Naive thymus-derived CD4-positive, alpha-beta T cell (primary cell): ENCODE measurements at regions not wholly inside any gene's neighbourhood (a gene's known extent, or its start where the extent isn't known, plus 50 kb on each side); places are given as distances from the start of the nearest gene placed in this dataset.

ENCODE experiments used
- ATAC-seq: fragments of 150-1000 bp; cut with Tn5 transposase; 2 replicates; pipeline ENCODE4 v1.10.0; 2021; ENCODE audit warnings: mild to moderate bottlenecking, moderate library complexity
- CTCF ChIA-PET: fragments of 350-600 bp; sonication (Branson Sonifier 250); formaldehyde crosslinking; loops from one replicate; lab custom pipeline; 2021; ENCODE audit warnings: antibody characterized with exemption; lab: Charles Lee
- POLR2A ChIA-PET: fragments of 350-600 bp; sonication (Branson Sonifier 250); formaldehyde crosslinking; loops from one replicate; lab custom pipeline; 2021; ENCODE audit warnings: antibody characterized with exemption, inconsistent platforms; lab: Charles Lee
- DNase-seq, 9 donors: peaks; one replicate each; pipeline versions ENCODE4 v3.0.0 to v3.0.0-alpha.2; 2020 to 2022; ENCODE audit warnings: mixed read lengths in 1 of 9
- H3K27ac ChIP-seq: one replicate; pipeline ENCODE4 v1.7.0; 2013; ENCODE audit warnings: mild to moderate bottlenecking, low read depth, low read length, moderate library complexity
- H3K27me3 ChIP-seq, 2 donors: one replicate each; pipeline ENCODE4 v1.7.0; 2013; ENCODE audit warnings: low read length in 2 of 2, mild to moderate bottlenecking in 2 of 2, moderate library complexity in 2 of 2; ENCODE audit not compliant: control insufficient read depth in 2 of 2, insufficient read depth in 2 of 2
- H3K36me3 ChIP-seq, 3 experiments: 1 replicate in 2 of 3; 2 replicates in 1 of 3; pipeline ENCODE4 v1.7.0; 2013; ENCODE audit warnings: low read length in 3 of 3, mild to moderate bottlenecking in 3 of 3, moderate library complexity in 1 of 3; ENCODE audit not compliant: insufficient read depth in 3 of 3, control insufficient read depth in 2 of 3
- H3K4me1 ChIP-seq, 2 donors: one replicate each; pipeline ENCODE4 v1.7.0; 2013; ENCODE audit warnings: low read length in 2 of 2, mild to moderate bottlenecking in 2 of 2, moderate library complexity in 1 of 2; ENCODE audit not compliant: control insufficient read depth in 2 of 2, insufficient read depth in 2 of 2
- H3K4me3 ChIP-seq: 2 replicates; pipeline ENCODE4 v1.7.0; 2013; ENCODE audit warnings: mild to moderate bottlenecking, low read length
- H3K9me3 ChIP-seq, 3 experiments: 1 replicate in 2 of 3; 2 replicates in 1 of 3; pipeline ENCODE4 v1.7.0; 2013; ENCODE audit warnings: low read length in 3 of 3; ENCODE audit not compliant: control insufficient read depth in 2 of 3
- H3K27ac Mint-ChIP-seq, 9 donors: one replicate each; pipeline ENCODE4 v1.8.0; 2020 to 2022; ENCODE audit warnings: mixed read lengths in 9 of 9, mild to moderate bottlenecking in 8 of 9, moderate library complexity in 5 of 9, inconsistent platforms in 2 of 9
- H3K27me3 Mint-ChIP-seq, 5 donors: one replicate each; pipeline ENCODE4 v1.8.0; 2021 to 2022; ENCODE audit warnings: mixed read lengths in 5 of 5, mild to moderate bottlenecking in 1 of 5
- H3K36me3 Mint-ChIP-seq, 5 donors: one replicate each; pipeline ENCODE4 v1.8.0; 2020 to 2022; ENCODE audit warnings: mixed read lengths in 5 of 5, mild to moderate bottlenecking in 3 of 5, inconsistent platforms in 1 of 5
- H3K4me1 Mint-ChIP-seq, 7 donors: one replicate each; pipeline ENCODE4 v1.8.0; 2020 to 2022; ENCODE audit warnings: mixed read lengths in 7 of 7, mild to moderate bottlenecking in 3 of 7, inconsistent platforms in 1 of 7
- H3K4me3 Mint-ChIP-seq, 10 donors: one replicate each; pipeline ENCODE4 v1.8.0; 2020 to 2022; ENCODE audit warnings: mild to moderate bottlenecking in 10 of 10, mixed read lengths in 10 of 10, moderate library complexity in 6 of 10, inconsistent platforms in 2 of 10
- H3K9me3 Mint-ChIP-seq, 11 donors: one replicate each; pipeline ENCODE4 v1.8.0; 2020 to 2022; ENCODE audit warnings: mixed read lengths in 11 of 11, mild to moderate bottlenecking in 4 of 11, inconsistent platforms in 1 of 11, moderate library complexity in 1 of 11
- intact Hi-C, 2 donors: fragments of 100-400 bp; cut with micrococcal nuclease; formaldehyde crosslinking; loops; one replicate each; pipeline ENCODE4 v1.15.1; 2023

DNA sequence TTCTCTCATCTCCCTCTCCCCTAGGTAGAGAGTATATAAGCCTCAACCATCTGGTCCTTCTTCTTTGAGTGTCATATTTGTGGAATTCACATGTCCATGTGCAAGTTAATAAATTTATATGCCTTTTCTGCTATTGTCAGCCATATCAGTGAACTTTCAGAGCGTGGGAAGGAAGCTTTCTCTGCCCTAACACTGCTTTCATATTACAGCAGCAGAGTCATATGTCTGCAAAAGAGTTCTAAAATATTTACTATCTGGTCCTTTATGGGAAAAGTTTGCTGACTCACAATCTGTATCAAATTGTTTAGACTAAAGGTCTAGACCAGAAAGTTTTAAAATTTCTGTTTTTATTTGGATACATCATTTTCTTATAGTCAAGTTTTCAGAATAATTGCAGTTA lies 669.0 kb downstream of the LRRC70 start:
- Mint-ChIP-seq H3K27ac (no peak overlapping the region), H3K27me3 (no peaks in the 10 kb centered on the region), H3K4me1 (no peaks in the 10 kb centered on the region), H3K36me3 (no peaks in the 10 kb centered on the region), H3K9me3 (peaks cover 0 to 6% (median 3%) of the 10 kb centered on the region in 11 donors), H3K4me3 (no peak overlapping the region)
- no peak overlapping the region for H3K27ac ChIP-seq
- no peak for ATAC-seq
- intact Hi-C loops: no loop called here
- no peaks in the 10 kb centered on the region for H3K9me3 ChIP-seq
- H3K4me3 ChIP-seq: no peak overlapping the region
- H3K4me1 ChIP-seq: no peaks in the 10 kb centered on the region
- no peak for DNase-seq
- ChIA-PET CTCF (no interaction called here), POLR2A (no interaction called here)
- no peaks in the 10 kb centered on the region for H3K27me3 ChIP-seq
- H3K36me3 ChIP-seq: no peaks in the 10 kb centered on the region

DNA sequence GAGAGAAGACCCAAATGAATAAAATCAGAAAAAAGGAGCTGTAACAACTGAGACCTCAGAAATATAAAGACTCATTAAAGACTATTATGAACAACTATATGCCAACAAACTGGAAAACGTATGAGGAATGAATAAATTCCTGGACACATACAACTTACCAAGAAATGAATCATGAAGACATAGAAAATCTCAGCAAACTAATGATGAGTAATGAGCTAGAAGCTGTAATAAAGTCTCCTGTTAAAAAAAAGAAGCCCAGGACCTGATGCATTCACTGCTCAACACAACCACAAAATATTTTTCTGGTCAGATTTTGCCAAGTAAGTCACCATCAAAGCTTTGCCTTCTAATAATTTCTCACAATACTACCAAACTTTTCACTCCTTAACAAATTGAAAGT lies 666.7 kb downstream of the LRRC70 start:
- no peaks in the 10 kb centered on the region for H3K27me3 ChIP-seq
- Mint-ChIP-seq H3K36me3 (no peaks in the 10 kb centered on the region), H3K27ac (no peak overlapping the region), H3K4me3 (no peak overlapping the region), H3K4me1 (no peaks in the 10 kb centered on the region), H3K27me3 (no peaks in the 10 kb centered on the region), H3K9me3 (peaks cover 0 to 9% (median 3%) of the 10 kb centered on the region in 11 donors)
- H3K27ac ChIP-seq: no peak overlapping the region
- intact Hi-C loops: no loop called here
- no peaks in the 10 kb centered on the region for H3K4me1 ChIP-seq
- ChIA-PET CTCF (no interaction called here), POLR2A (no interaction called here)
- ATAC-seq (no peak), DNase-seq (no peak)
- no peaks in the 10 kb centered on the region for H3K36me3 ChIP-seq
- no peaks in the 10 kb centered on the region for H3K9me3 ChIP-seq
- H3K4me3 ChIP-seq: no peak overlapping the region

DNA sequence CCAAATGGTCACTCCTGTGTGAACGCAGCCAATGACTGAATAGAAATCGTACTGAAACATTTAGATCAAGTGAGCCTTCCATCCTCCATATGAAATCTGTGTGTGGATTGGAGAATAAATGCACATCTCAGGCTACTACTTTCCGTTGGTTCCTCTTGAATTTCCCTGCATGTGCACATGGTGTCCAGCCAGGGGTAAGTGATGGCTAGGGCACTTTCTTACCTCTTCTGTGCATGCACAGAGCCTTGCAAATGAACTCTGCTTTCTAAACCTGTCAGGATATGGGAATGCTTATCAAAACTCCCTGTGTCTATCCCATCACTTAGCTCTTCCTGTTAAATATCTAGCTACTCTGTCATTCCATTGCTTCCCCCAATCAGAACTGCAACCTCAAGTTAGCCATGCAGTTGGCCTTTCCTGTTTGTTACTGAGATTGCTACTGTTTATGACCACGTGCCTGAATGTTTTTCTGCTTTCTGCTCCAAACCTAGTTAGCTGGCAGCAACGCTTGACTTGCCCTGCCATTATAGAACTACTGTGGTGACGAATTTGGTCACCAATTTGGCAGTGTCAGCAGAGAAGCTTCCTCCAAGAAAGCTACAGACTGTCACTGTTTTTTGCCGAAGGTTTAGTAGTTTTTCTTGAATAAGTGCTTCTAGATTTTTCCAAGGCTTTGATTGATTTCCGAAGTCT lies 661.6 kb downstream of the LRRC70 start:
- Histone ChIP-seq H3K4me1 (no peaks in the 10 kb centered on the region), H3K27ac (no peak overlapping the region), H3K36me3 (no peaks in the 10 kb centered on the region), H3K27me3 (no peaks in the 10 kb centered on the region), H3K4me3 (no peak overlapping the region), H3K9me3 (no peaks in the 10 kb centered on the region)
- ChIA-PET POLR2A (no interaction called here), CTCF (no interaction called here)
- no peaks in the 10 kb centered on the region for H3K36me3 Mint-ChIP-seq
- ATAC-seq: no peak
- H3K9me3 Mint-ChIP-seq: peaks cover 0 to 18% (median 3%) of the 10 kb centered on the region in 11 donors
- H3K27me3 Mint-ChIP-seq: no peaks in the 10 kb centered on the region
- H3K4me1 Mint-ChIP-seq: no peaks in the 10 kb centered on the region
- intact Hi-C loops: no loop called here
- H3K4me3 Mint-ChIP-seq: no peak overlapping the region
- H3K27ac Mint-ChIP-seq: no peak overlapping the region
- DNase-seq: no peak

DNA sequence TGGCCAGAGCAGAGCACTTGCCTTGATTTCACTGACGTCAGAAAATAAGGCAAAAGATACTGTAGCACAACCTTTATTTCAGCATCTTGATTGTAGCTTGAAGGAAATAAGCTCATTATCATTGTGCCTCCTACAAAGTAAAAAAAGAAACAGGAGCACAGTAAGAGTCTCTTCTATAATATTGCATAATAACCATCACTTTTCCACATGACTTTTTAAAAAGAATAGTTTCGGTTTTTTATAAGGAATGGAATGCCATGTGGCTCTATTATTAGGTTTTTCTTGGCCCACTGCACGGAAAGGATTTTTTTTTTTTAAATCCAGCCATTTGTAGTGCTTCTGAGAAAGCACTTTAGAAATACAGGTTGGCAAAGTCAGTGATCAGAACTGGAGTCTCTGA lies 655.3 kb downstream of the LRRC70 start:
- Mint-ChIP-seq H3K27ac (no peak overlapping the region), H3K9me3 (peaks cover 0 to 15% (median 1%) of the 10 kb centered on the region in 11 donors), H3K4me3 (no peak overlapping the region), H3K4me1 (no peaks in the 10 kb centered on the region), H3K27me3 (no peaks in the 10 kb centered on the region), H3K36me3 (no peaks in the 10 kb centered on the region)
- Histone ChIP-seq H3K4me3 (no peak overlapping the region), H3K27me3 (no peaks in the 10 kb centered on the region), H3K4me1 (no peaks in the 10 kb centered on the region), H3K36me3 (no peaks in the 10 kb centered on the region), H3K27ac (no peak overlapping the region), H3K9me3 (no peaks in the 10 kb centered on the region)
- DNase-seq: no peak
- intact Hi-C loops: no loop called here
- POLR2A ChIA-PET: no interaction called here
- CTCF ChIA-PET: no interaction called here
- no peak for ATAC-seq

DNA sequence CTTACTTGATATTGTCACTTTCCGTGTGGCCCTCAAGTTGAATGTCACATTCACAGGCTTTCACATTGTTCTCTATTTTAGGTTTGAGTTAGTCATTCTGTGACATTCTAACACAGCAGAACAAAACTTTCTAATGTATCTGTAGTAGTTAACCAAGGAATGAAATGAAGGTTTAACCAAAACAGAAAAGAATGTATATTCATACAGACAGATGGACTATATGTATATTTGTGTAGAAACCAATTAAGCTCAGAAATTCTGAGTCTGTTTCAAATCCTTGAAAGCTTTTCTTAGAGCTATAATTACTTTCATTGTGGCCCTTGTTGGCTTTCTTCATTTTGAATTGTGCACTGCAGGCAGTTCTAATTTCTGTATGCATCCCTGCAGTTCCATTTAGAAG lies 654.7 kb downstream of the LRRC70 start:
- DNase-seq (no peak), ATAC-seq (no peak)
- H3K27ac Mint-ChIP-seq: no peak overlapping the region
- POLR2A ChIA-PET: no interaction called here
- CTCF ChIA-PET: no interaction called here
- H3K36me3 Mint-ChIP-seq: no peaks in the 10 kb centered on the region
- Histone ChIP-seq H3K9me3 (no peaks in the 10 kb centered on the region), H3K27me3 (no peaks in the 10 kb centered on the region), H3K4me1 (no peaks in the 10 kb centered on the region), H3K4me3 (no peak overlapping the region), H3K36me3 (no peaks in the 10 kb centered on the region), H3K27ac (no peak overlapping the region)
- H3K4me3 Mint-ChIP-seq: no peak overlapping the region
- peaks cover 0 to 11% (median 1%) of the 10 kb centered on the region in 11 donors for H3K9me3 Mint-ChIP-seq
- intact Hi-C loops: no loop called here
- H3K4me1 Mint-ChIP-seq: no peaks in the 10 kb centered on the region
- H3K27me3 Mint-ChIP-seq: no peaks in the 10 kb centered on the region

DNA sequence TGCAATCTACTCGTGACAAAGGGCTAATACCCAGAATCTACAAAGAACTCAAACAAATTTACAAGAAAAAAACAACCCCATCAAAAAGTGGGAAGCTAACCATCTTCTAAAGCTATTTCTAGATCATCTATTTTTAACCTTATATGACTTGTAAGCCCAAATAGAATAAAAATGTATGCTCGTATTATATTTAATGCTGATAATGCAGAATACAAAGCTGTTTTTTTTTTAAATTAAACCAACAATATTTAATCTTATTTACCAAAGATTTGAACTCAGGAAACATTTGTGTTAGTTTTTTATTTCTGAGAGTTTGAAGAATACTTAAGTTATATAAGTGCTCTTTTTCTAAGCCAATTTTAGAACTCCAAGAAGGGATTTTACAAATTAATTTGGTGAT lies 652.1 kb downstream of the LRRC70 start:
- Histone ChIP-seq H3K4me1 (no peaks in the 10 kb centered on the region), H3K9me3 (no peaks in the 10 kb centered on the region), H3K27me3 (no peaks in the 10 kb centered on the region), H3K36me3 (no peaks in the 10 kb centered on the region), H3K27ac (no peak overlapping the region), H3K4me3 (no peak overlapping the region)
- no peak for DNase-seq
- Mint-ChIP-seq H3K27me3 (no peaks in the 10 kb centered on the region), H3K9me3 (peaks cover 0 to 13% (median 2%) of the 10 kb centered on the region in 11 donors), H3K4me1 (no peaks in the 10 kb centered on the region), H3K36me3 (no peaks in the 10 kb centered on the region), H3K4me3 (no peak overlapping the region), H3K27ac (no peak overlapping the region)
- intact Hi-C loops: no loop called here
- ChIA-PET POLR2A (no interaction called here), CTCF (no interaction called here)
- ATAC-seq: no peak

DNA sequence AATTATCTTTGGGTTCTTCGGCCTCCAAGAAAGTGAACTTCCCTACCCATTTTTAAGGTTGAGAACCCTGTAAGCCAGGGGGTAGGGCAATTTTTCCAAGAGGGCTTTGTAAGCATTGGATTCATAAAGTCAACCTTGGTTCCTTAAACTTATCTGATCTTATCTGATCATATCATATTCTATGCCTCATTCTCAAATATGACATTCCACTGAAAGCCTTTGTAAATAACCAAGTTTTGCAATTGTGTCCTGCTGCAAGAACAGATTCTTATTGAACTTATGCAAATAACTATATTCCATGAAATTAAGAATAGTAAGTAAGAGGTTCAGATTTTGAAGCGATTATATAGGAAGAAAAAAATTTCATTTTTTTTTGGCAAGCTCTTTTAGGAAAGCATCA lies 649.5 kb downstream of the LRRC70 start:
- H3K4me1 Mint-ChIP-seq: no peaks in the 10 kb centered on the region
- Histone ChIP-seq H3K27me3 (no peaks in the 10 kb centered on the region), H3K4me3 (no peak overlapping the region), H3K9me3 (no peaks in the 10 kb centered on the region), H3K36me3 (no peaks in the 10 kb centered on the region), H3K4me1 (no peaks in the 10 kb centered on the region), H3K27ac (no peak overlapping the region)
- POLR2A ChIA-PET: no interaction called here
- H3K27me3 Mint-ChIP-seq: peaks cover 0 to 6% (median 0%) of the 10 kb centered on the region in 5 donors
- H3K9me3 Mint-ChIP-seq: peaks cover 0 to 13% (median 1%) of the 10 kb centered on the region in 11 donors
- intact Hi-C loops: no loop called here
- no peak for DNase-seq
- CTCF ChIA-PET: no interaction called here
- H3K36me3 Mint-ChIP-seq: no peaks in the 10 kb centered on the region
- no peak for ATAC-seq
- H3K27ac Mint-ChIP-seq: no peak overlapping the region
- H3K4me3 Mint-ChIP-seq: no peak overlapping the region
